Kidney glomerular epithelial cell (primary cell): ENCODE measurements at regions not wholly inside any gene's neighbourhood (a gene's known extent, or its start where the extent isn't known, plus 50 kb on each side); places are given as distances from the start of the nearest gene placed in this dataset.
A peak's percentile ranks its signal among the peaks of the same experiment; 100 is the strongest.

ENCODE experiments used
- DNase-seq: peaks from one replicate; lab custom pipeline; 2025; lab: John Stamatoyannopoulos, UW

DNA sequence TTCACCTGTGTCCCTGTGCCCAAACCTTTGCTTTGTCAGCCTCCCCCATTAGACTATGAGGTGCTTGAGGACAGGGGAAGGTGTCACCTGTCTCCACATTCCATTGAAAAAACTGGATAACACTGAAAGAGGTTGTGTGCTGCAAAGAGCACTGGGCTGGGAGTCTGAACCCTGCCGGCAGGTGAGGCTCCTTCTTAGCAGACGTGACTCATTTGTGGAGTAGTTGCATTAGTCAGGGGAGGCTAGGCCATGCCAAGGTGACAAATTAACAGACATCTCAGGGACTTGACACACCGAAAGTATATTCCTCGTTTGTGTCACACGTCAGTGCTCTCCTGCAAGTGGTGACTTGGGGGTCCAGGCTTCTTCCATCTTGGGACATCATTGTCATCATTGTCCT, 95.9 kb upstream of the STX18 start:
- DNase-seq, result no peak

GRCh38 chr4:4633431-4633830, 91.6 kb upstream of the STX18 start:
- no peak for DNase-seq

- DNase-seq, result no peak
Observed at GRCh38 chr4:4631150-4631549, 89.3 kb upstream of the STX18 start.

- no peak for DNase-seq
Observed at GRCh38 chr4:4627906-4628305, 86.1 kb upstream of the STX18 start.

GRCh38 chr4:4627111-4627510, 85.3 kb upstream of the STX18 start:
- DNase-seq, result no peak

GRCh38 chr4:4625488-4625887, 83.6 kb upstream of the STX18 start:
- DNase-seq, result no peak

GRCh38 chr4:4624276-4624897, 82.5 kb upstream of the STX18 start:
- DNase-seq, result no peak

GRCh38 chr4:4619821-4620220, 78.0 kb upstream of the STX18 start:
- no peak for DNase-seq

DNA sequence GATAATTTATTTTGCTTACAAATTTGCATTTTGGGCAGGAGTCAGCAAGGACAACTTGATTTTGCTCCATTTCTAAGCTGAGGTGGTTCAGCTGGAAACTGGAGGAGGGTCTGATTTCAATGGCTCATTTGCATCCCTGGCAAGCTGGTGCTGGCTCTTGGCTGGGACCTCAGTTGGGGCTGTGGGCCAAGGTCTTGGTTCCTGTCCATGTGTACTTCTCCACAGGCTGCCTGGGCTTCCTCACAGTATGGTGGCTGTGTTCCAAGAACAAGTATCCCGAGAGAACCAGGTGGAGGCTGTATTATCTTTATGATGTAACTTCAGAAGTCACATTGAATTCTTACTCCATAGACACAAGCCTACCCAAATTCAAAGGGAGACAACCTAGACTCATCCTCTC, 77.0 kb upstream of the STX18 start:
- DNase-seq, result no peak

DNA sequence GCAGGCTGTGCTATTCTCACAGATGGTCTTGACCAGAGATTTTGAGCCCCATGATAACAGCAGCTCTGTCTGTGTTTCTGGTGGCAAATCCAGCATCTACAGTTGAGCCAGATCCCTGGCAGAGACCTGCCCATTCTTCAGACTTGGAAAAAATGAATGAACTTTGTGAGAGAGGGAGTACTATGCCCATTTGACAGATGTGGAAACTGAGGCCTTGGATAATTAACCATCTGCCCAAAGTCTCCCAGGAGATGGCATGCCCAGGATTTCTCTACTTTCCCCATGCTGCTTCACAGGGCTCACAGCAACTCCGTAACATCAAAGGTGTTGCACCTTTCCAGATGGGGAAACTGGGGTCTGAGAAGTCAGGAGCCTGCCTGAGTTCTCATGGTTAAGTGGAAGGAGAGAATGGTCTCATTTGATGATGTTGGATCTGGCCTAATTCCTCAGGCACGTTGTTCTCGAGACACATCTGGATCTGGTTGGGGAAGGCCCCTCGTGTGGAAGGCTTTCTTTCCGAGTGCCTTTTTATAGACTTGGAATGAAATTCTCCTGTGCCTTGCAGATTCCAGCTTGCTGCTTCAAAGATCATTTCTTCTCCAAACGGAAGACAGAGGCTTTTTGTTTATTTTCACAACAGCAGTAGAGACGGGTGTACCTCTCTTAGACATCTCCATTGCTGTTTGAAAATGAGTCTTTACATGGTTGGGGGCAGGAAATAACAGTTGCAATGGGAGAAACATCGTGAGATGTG, 73.3 kb upstream of the STX18 start:
- no peak for DNase-seq

GRCh38 chr4:4613641-4614286, 71.9 kb upstream of the STX18 start:
- DNase-seq, result no peak

DNA sequence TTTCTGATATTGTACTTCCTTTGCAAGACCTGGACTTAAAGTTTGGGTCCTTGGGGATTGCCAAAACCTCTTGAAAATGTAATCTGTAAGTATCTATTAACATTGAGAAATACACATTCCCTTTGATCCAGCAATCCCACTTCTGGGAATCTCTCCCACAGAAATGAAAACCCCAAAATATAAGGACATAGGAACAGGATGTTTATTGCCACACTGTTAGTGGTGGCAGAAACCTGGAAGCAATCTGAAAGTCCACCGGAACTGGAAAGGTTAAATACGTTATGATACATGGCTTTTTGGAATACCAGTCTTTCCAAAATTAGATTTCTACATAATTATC, 71.2 kb upstream of the STX18 start:
- DNase-seq, result no peak

GRCh38 chr4:4610672-4611071, 68.8 kb upstream of the STX18 start:
- DNase-seq, result no peak

GRCh38 chr4:4609622-4610334, 67.9 kb upstream of the STX18 start:
- no peak for DNase-seq

DNA sequence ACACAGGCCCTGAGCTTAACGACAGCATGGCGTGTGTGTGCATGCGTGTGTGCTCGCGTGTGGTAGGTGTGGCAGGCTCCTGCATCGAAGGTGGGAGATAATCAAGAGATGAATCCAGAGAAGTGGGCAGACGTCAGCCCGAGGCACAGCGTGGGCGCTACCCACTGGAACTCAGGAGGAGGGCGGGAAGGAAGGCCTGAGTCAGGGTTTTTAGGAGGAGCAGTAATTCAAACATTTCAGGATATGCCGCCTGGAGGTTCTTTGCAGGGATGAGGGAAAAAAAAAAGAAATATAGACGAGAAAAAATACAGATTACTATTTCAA, 66.3 kb upstream of the STX18 start:
- DNase-seq, result no peak

DNA sequence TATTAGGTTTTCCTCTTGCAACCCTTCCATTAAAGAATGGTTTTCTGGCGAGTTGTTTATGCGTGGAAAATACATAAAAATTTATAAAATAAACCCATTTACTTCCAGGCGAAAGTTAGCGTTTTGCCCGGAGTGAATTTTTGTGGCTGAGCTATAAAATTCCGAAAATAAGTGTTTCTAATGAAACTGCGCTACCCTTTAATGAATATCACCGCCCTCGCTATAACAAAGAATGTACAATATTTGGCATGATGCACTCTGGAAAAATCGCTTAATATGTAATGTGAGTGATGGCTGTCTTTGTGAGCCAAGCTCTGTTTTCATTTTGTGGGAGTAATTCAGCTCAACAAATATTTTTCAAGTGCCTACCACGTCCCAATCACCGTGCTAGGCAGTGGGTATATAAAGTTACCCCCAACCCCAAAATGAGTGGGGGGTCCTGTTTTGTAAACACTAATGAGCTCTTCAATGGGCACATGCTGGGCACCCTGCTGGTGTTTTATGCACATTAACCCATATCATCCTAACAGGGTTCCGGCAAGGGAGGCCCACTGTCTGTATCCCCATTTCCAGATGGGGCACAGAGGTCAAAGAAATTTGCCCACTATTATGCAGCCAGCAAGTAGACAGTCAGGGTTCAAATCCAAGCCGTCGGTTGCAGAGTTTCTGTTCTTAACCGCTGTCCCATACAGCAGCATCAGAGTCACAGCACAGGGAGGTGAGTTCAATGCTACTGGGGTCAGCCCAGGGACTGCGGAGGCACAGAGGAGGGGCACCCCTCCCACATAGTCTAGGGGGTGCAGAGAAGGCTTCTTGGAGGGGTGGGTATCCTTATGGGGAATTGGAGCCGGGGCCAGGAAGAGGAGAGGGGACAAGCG, 65.7 kb upstream of the STX18 start:
- no peak for DNase-seq

- peak; percentile 6 for DNase-seq
Observed at GRCh38 chr4:4606321-4606720, 64.5 kb upstream of the STX18 start.

DNA sequence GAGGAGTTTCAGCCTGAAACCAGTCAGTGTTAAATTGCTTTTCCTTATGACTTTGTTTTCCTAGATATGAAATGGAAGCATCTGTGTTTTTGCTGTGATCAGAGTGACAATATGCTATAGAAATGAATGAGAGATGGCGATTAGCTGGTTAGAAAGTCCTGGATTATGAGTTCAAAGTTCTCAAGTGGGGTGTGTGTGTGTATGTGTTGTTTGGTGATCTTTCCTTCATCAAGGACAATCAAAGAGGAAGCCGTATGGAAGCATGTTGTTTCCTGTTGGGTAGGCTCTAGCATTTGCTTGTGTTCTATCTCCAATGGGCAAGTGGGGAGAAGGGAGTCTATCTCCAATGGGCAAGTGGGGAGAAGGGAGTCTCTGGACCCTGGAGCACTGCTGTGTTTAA, 64.0 kb upstream of the STX18 start:
- no peak for DNase-seq

DNA sequence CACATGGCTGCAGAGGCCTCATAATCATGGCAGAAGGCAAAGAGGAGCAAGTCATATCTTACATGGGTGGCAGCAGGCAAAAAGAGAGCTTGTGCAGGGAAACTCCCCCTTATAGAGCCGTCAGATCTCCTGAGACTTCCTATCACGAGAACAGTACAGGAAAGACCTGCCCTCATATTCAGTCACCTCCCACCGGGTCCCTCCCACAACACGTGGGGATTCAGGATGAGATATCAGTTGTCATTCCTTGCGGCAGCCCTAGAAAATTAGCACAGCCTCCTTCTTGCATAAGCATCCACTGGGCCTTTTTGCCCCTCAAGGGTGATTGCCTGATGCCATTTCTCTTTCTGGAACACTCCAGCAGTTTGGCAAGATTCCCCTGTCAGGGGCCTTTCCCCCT, 61.7 kb upstream of the STX18 start:
- no peak for DNase-seq

GRCh38 chr4:4603067-4603466, 61.2 kb upstream of the STX18 start:
- DNase-seq, result no peak

GRCh38 chr4:4602468-4602867, 60.6 kb upstream of the STX18 start:
- no peak for DNase-seq

- no peak for DNase-seq
Observed at GRCh38 chr4:4601803-4602369, 60.0 kb upstream of the STX18 start.
